K562 (cell line): ENCODE measurements at regions not wholly inside any gene's neighbourhood (a gene's known extent, or its start where the extent isn't known, plus 50 kb on each side); places are given as distances from the start of the nearest gene placed in this dataset.
"Not testable (repeated sequence)": the region's sequence is repeated elsewhere in the genome, so short reads cannot be mapped to it uniquely, and the experiment has no call there.

ENCODE experiments used
- ARID4B ChIP-seq: sonication (generic); formaldehyde crosslinking; IDR thresholded peaks from 2 replicates; pipeline ENCODE4 v1.8.0; 2022; ENCODE audit warnings: mild to moderate bottlenecking, missing genetic modification reagents
- CREB1 ChIP-seq, 2 experiments: sonication (generic) in 1 of 2; formaldehyde crosslinking in 1 of 2; IDR thresholded peaks; 2 replicates each; pipeline versions ENCODE4 v1.6.1 to v1.8.0; 2012 to 2022; ENCODE audit warnings: inconsistent platforms in 1 of 2, mild to moderate bottlenecking in 1 of 2, missing genetic modification reagents in 1 of 2, moderate library complexity in 1 of 2
- EP400 ChIP-seq: fragments of 450-650 bp; IDR thresholded peaks from 2 replicates; pipeline ENCODE4 v1.6.1; 2017; ENCODE audit warnings: antibody characterized with exemption, mild to moderate bottlenecking, moderate library complexity
- MTA3 ChIP-seq: fragments of 450-650 bp; formaldehyde crosslinking; IDR thresholded peaks from 2 replicates; pipeline ENCODE4 v1.6.1; 2017; ENCODE audit warnings: mild to moderate bottlenecking, borderline replicate concordance
- NR2C1 ChIP-seq, 2 experiments: fragments of 450-650 bp; IDR thresholded peaks; 2 replicates each; pipeline ENCODE4 v1.6.1; 2017; ENCODE audit warnings: mild to moderate bottlenecking in 2 of 2, antibody characterized with exemption in 1 of 2, inconsistent platforms in 1 of 2, missing compliant biosample characterization in 1 of 2, missing genetic modification characterization in 1 of 2
- PATZ1 ChIP-seq: fragments of 250-450 bp; sonication (Bioruptor Pico); IDR thresholded peaks from 2 replicates; pipeline ENCODE4 v1.5.0; 2020; ENCODE audit warnings: mild to moderate bottlenecking, borderline replicate concordance
- POLR2A ChIP-seq: fragments of 450-650 bp; conservative IDR thresholded peaks from 2 replicates; pipeline ENCODE4 v1.6.1; 2016
- SAP30 ChIP-seq: fragments of 200-600 bp; sonication (generic); IDR thresholded peaks from 2 replicates; pipeline ENCODE4 v1.6.1; 2012; ENCODE audit warnings: borderline replicate concordance, low read depth, mild to moderate bottlenecking, moderate library complexity, low read length, control low read depth, inconsistent platforms; ENCODE audit not compliant: insufficient read depth, poor library complexity, severe bottlenecking
- TF ChIP-seq, protein P1 (sequence below), 2 experiments: fragments of 450-650 bp; formaldehyde crosslinking in 1 of 2; IDR thresholded peaks; 2 replicates each; pipeline versions ENCODE4 v1.4.0 to v1.6.1; 2014 to 2020; ENCODE audit warnings: mild to moderate bottlenecking in 2 of 2, borderline replicate concordance in 1 of 2, low read depth in 1 of 2

GRCh38 chr11:13614918-13615317 is 53.5 kb upstream of the FAR1 start:
- not testable (repeated sequence) for TF ChIP-seq PATZ1; NR2C1 (IDR thresholded peaks at IDR 0.05); NR2C1 (tag; IDR thresholded peaks at IDR 0.05); ARID4B (CRISPR knock-in tag); MTA3; POLR2A; SAP30; EP400; CREB1 (IDR thresholded peaks at IDR 0.05); CREB1 (CRISPR knock-in tag; IDR thresholded peaks at IDR 0.05)
- TF ChIP-seq, protein P1, sequence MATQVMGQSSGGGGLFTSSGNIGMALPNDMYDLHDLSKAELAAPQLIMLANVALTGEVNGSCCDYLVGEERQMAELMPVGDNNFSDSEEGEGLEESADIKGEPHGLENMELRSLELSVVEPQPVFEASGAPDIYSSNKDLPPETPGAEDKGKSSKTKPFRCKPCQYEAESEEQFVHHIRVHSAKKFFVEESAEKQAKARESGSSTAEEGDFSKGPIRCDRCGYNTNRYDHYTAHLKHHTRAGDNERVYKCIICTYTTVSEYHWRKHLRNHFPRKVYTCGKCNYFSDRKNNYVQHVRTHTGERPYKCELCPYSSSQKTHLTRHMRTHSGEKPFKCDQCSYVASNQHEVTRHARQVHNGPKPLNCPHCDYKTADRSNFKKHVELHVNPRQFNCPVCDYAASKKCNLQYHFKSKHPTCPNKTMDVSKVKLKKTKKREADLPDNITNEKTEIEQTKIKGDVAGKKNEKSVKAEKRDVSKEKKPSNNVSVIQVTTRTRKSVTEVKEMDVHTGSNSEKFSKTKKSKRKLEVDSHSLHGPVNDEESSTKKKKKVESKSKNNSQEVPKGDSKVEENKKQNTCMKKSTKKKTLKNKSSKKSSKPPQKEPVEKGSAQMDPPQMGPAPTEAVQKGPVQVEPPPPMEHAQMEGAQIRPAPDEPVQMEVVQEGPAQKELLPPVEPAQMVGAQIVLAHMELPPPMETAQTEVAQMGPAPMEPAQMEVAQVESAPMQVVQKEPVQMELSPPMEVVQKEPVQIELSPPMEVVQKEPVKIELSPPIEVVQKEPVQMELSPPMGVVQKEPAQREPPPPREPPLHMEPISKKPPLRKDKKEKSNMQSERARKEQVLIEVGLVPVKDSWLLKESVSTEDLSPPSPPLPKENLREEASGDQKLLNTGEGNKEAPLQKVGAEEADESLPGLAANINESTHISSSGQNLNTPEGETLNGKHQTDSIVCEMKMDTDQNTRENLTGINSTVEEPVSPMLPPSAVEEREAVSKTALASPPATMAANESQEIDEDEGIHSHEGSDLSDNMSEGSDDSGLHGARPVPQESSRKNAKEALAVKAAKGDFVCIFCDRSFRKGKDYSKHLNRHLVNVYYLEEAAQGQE (IDR thresholded peaks at IDR 0.05; ENCODE audit: borderline replicate concordance), result not testable (repeated sequence)
- TF ChIP-seq, protein P1 (CRISPR knock-in tag; IDR thresholded peaks at IDR 0.05; ENCODE audit: low read depth), result not testable (repeated sequence)
